ENCODE measurements at regions not wholly inside any gene's neighbourhood (a gene's known extent, or its start where the extent isn't known, plus 50 kb on each side); places are given as distances from the start of the nearest gene placed in this dataset.

GRCh38 chr10:31194986-31195385 lies 124.0 kb upstream of the ZEB1 start:
- H3K4me2 ChIP-seq (ENCODE audit: low read length) = no peak overlapping the region
- H2AFZ ChIP-seq (ENCODE audit: low read length) = no peak overlapping the region
- H3K9me2 ChIP-seq (ENCODE audit: low read depth, low read length) = no peaks in the 10 kb centered on the region
- H3K4me1 ChIP-seq (ENCODE audit: insufficient read depth, low read length, severe bottlenecking) = no peaks in the 10 kb centered on the region
- H3K9me3 ChIP-seq (ENCODE audit: low read length) = no peaks in the 10 kb centered on the region
- TF ChIP-seq EZH2 (IDR thresholded peaks at IDR 0.05; ENCODE audit: borderline replicate concordance, low read length) (no peak), CTCF (IDR thresholded peaks at IDR 0.05; ENCODE audit: low read length) (no peak)
- no peak overlapping the region for H3K9ac ChIP-seq (ENCODE audit: low read length)
- H3K79me2 ChIP-seq (ENCODE audit: insufficient read depth, low read length) = no peaks in the 10 kb centered on the region
- no peaks in the 10 kb centered on the region for H4K20me1 ChIP-seq (ENCODE audit: insufficient read depth, low read length)
- H3K4me3 ChIP-seq (ENCODE audit: low read depth, low read length, poor library complexity, severe bottlenecking) = no peak overlapping the region
- no peaks in the 10 kb centered on the region for H3K27me3 ChIP-seq (ENCODE audit: insufficient read depth, low read length)
- no peaks in the 10 kb centered on the region for H3K36me3 ChIP-seq (ENCODE audit: insufficient read depth, low read length)
- H3F3A ChIP-seq (ENCODE audit: insufficient read depth, low read length) = no peaks in the 10 kb centered on the region
- H3K27ac ChIP-seq (ENCODE audit: low read depth, low read length, poor library complexity, severe bottlenecking) = no peak overlapping the region

DNA sequence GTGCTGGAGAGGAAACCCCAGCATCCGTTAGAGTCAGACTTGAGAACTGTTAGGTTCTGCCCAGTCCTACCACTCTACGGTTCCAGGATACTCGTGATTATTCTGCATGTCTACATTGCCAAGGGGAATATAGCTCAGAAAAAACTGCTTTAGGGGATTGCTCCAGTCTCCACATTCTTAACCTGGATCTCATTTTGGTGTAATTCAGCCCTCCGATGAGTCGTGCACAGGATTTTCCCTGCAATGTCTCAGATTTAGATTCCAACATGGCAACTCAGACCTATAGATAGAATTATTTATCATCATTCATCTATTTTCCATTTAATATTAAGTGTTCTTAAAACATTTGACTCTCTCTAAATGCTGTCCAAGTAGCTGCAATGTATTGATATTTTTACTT lies 121.1 kb upstream of the ZEB1 start:
- Histone ChIP-seq H3K36me3 (ENCODE audit: insufficient read depth, low read length) (no peaks in the 10 kb centered on the region), H3K27ac (ENCODE audit: low read depth, low read length, poor library complexity, severe bottlenecking) (no peak overlapping the region), H3K4me1 (ENCODE audit: insufficient read depth, low read length, severe bottlenecking) (no peaks in the 10 kb centered on the region), H4K20me1 (ENCODE audit: insufficient read depth, low read length) (no peaks in the 10 kb centered on the region), H3F3A (ENCODE audit: insufficient read depth, low read length) (no peaks in the 10 kb centered on the region), H3K9ac (ENCODE audit: low read length) (no peak overlapping the region), H3K4me3 (ENCODE audit: low read depth, low read length, poor library complexity, severe bottlenecking) (no peak overlapping the region), H3K4me2 (ENCODE audit: low read length) (no peak overlapping the region), H3K79me2 (ENCODE audit: insufficient read depth, low read length) (no peaks in the 10 kb centered on the region), H3K9me3 (ENCODE audit: low read length) (no peaks in the 10 kb centered on the region), H2AFZ (ENCODE audit: low read length) (no peak overlapping the region), H3K27me3 (ENCODE audit: insufficient read depth, low read length) (no peaks in the 10 kb centered on the region), H3K9me2 (ENCODE audit: low read depth, low read length) (no peaks in the 10 kb centered on the region)
- TF ChIP-seq EZH2 (IDR thresholded peaks at IDR 0.05; ENCODE audit: borderline replicate concordance, low read length) (no peak), CTCF (IDR thresholded peaks at IDR 0.05; ENCODE audit: low read length) (no peak)

DNA sequence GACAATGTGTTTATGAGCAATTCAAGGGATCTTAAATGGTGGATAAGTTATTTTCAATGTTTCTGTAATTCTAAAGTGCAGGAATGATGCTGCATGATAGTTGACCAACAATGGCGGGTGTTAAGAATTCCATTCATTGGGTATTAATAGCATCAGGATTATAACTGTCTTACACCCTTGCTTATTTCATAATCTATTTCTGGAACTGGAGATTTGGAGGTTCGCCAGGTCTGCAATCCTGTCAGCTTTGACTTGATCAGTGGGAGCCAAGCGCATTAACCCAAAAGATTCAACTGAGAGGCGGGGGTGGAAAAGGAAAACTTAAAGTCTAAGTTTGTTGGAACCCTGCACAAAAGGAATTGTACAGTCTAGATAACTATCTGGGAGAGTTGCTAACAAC lies 114.9 kb upstream of the ZEB1 start:
- Histone ChIP-seq H3K4me1 (ENCODE audit: insufficient read depth, low read length, severe bottlenecking) (no peaks in the 10 kb centered on the region), H3F3A (ENCODE audit: insufficient read depth, low read length) (no peaks in the 10 kb centered on the region), H3K9me3 (ENCODE audit: low read length) (no peaks in the 10 kb centered on the region), H3K36me3 (ENCODE audit: insufficient read depth, low read length) (no peaks in the 10 kb centered on the region), H3K4me2 (ENCODE audit: low read length) (no peak overlapping the region), H2AFZ (ENCODE audit: low read length) (no peak overlapping the region), H3K79me2 (ENCODE audit: insufficient read depth, low read length) (no peaks in the 10 kb centered on the region), H3K27ac (ENCODE audit: low read depth, low read length, poor library complexity, severe bottlenecking) (no peak overlapping the region), H4K20me1 (ENCODE audit: insufficient read depth, low read length) (no peaks in the 10 kb centered on the region), H3K9me2 (ENCODE audit: low read depth, low read length) (no peaks in the 10 kb centered on the region), H3K4me3 (ENCODE audit: low read depth, low read length, poor library complexity, severe bottlenecking) (no peak overlapping the region), H3K9ac (ENCODE audit: low read length) (no peak overlapping the region), H3K27me3 (ENCODE audit: insufficient read depth, low read length) (no peaks in the 10 kb centered on the region)
- TF ChIP-seq EZH2 (IDR thresholded peaks at IDR 0.05; ENCODE audit: borderline replicate concordance, low read length) = no peak
- TF ChIP-seq CTCF (IDR thresholded peaks at IDR 0.05; ENCODE audit: low read length) = no peak

All from OCI-LY1 (cell line).